Natural killer cell (primary cell): ENCODE measurements at regions not wholly inside any gene's neighbourhood (a gene's known extent, or its start where the extent isn't known, plus 50 kb on each side); places are given as distances from the start of the nearest gene placed in this dataset.

Source experiments
- ATAC-seq, 3 donors: fragments of 150-1000 bp in 2 of 3; fragments of 200-7000 bp in 1 of 3; cut with Tn5 transposase; 1 replicate in 1 of 3; 2 replicates in 2 of 3; pipeline ENCODE4 v1.10.0; 2021; ENCODE audit warnings: mild to moderate bottlenecking in 2 of 3, moderate library complexity in 2 of 3
- DNase-seq, 2 donors: peaks; one replicate each; pipeline versions ENCODE4 v3.0.0 to v3.0.0-alpha.2; 2013 to 2021; ENCODE audit warnings: mixed read lengths in 1 of 2
- H3K27ac ChIP-seq: one replicate; pipeline ENCODE4 v1.5.1; 2013; ENCODE audit warnings: mild to moderate bottlenecking, low read length
- H3K27me3 ChIP-seq: one replicate; pipeline ENCODE4 v1.6.1; 2013; ENCODE audit warnings: low read length; ENCODE audit not compliant: control insufficient read depth, insufficient read depth
- H3K36me3 ChIP-seq: one replicate; pipeline ENCODE4 v1.6.1; 2013; ENCODE audit warnings: low read length; ENCODE audit not compliant: control insufficient read depth, insufficient read depth
- H3K4me1 ChIP-seq: one replicate; pipeline ENCODE4 v1.6.1; 2013; ENCODE audit warnings: low read length; ENCODE audit not compliant: control insufficient read depth, insufficient read depth
- H3K4me3 ChIP-seq: one replicate; pipeline ENCODE4 v1.5.1; 2013; ENCODE audit warnings: low read length
- H3K9me3 ChIP-seq: one replicate; pipeline ENCODE4 v1.6.1; 2013; ENCODE audit warnings: low read length; ENCODE audit not compliant: control insufficient read depth, insufficient read depth
- H3K27ac Mint-ChIP-seq, 2 donors: one replicate each; pipeline ENCODE4 v1.8.0; 2022; ENCODE audit warnings: mild to moderate bottlenecking in 2 of 2, mixed read lengths in 2 of 2, moderate library complexity in 1 of 2
- H3K27me3 Mint-ChIP-seq, 2 donors: one replicate each; pipeline ENCODE4 v1.8.0; 2022; ENCODE audit warnings: low read depth in 2 of 2, mixed read lengths in 2 of 2
- H3K36me3 Mint-ChIP-seq: one replicate; pipeline ENCODE4 v1.8.0; 2022; ENCODE audit warnings: mixed read lengths
- H3K4me1 Mint-ChIP-seq, 2 donors: one replicate each; pipeline ENCODE4 v1.8.0; 2022; ENCODE audit warnings: mixed read lengths in 2 of 2
- H3K4me3 Mint-ChIP-seq: one replicate; pipeline ENCODE4 v1.8.0; 2022; ENCODE audit warnings: mild to moderate bottlenecking, moderate library complexity, mixed read lengths
- H3K9me3 Mint-ChIP-seq, 2 donors: one replicate each; pipeline ENCODE4 v1.8.0; 2022; ENCODE audit warnings: mixed read lengths in 2 of 2
- CTCF ChIP-seq: fragments of 200-600 bp; IDR thresholded peaks from one replicate; pipeline ENCODE4 v1.8.0; 2022; ENCODE audit warnings: antibody characterized with exemption
- WGBS: methylation state at CpG from one replicate; pipeline ENCODE4 v1.1.7; 2013; ENCODE audit warnings: missing lambda C conversion rate; ENCODE audit not compliant: insufficient coverage; 5-methylcytosine and 5-hydroxymethylcytosine counted together
- intact Hi-C: fragments of 100-400 bp; cut with micrococcal nuclease; formaldehyde crosslinking; loops from one replicate; pipeline ENCODE4 v1.14.2; 2022

GRCh38 chr4:188942606-188943005 lies 803.4 kb downstream of the TRIML1 start:
- Mint-ChIP-seq H3K27ac (no peak overlapping the region), H3K4me3 (no peak overlapping the region), H3K27me3 (no peaks in the 10 kb centered on the region), H3K9me3 (peaks cover 9 to 17% of the 10 kb centered on the region in 2 donors), H3K4me1 (no peaks in the 10 kb centered on the region), H3K36me3 (no peaks in the 10 kb centered on the region)
- intact Hi-C loops = no loop called here
- Histone ChIP-seq H3K4me3 (no peak overlapping the region), H3K36me3 (no peaks in the 10 kb centered on the region), H3K4me1 (no peaks in the 10 kb centered on the region), H3K27ac (no peak overlapping the region), H3K9me3 (no peaks in the 10 kb centered on the region), H3K27me3 (no peaks in the 10 kb centered on the region)
- 58% methylated on average over 2 of the region's 3 CpGs for WGBS
- DNase-seq (no peak), ATAC-seq (no peak)
- no peak for TF ChIP-seq CTCF

GRCh38 chr4:188949596-188949995 lies 810.4 kb downstream of the TRIML1 start:
- no peak for ATAC-seq
- no peaks in the 10 kb centered on the region for H3K27me3 ChIP-seq
- Mint-ChIP-seq H3K36me3 (peaks cover 6% of the 10 kb centered on the region), H3K4me1 (no peaks in the 10 kb centered on the region), H3K27ac (no peak overlapping the region), H3K4me3 (no peak overlapping the region), H3K27me3 (no peaks in the 10 kb centered on the region), H3K9me3 (peaks cover 19 to 26% of the 10 kb centered on the region in 2 donors)
- H3K36me3 ChIP-seq = no peaks in the 10 kb centered on the region
- H3K4me3 ChIP-seq = no peak overlapping the region
- DNase-seq = no peak
- WGBS = 63% methylated on average over 2 of the region's 4 CpGs
- TF ChIP-seq CTCF = no peak
- no peaks in the 10 kb centered on the region for H3K9me3 ChIP-seq
- intact Hi-C loops = no loop called here
- H3K4me1 ChIP-seq = no peaks in the 10 kb centered on the region
- no peak overlapping the region for H3K27ac ChIP-seq

- Histone ChIP-seq H3K4me3 (no peak overlapping the region), H3K36me3 (no peaks in the 10 kb centered on the region), H3K4me1 (no peaks in the 10 kb centered on the region), H3K27ac (no peak overlapping the region), H3K27me3 (no peaks in the 10 kb centered on the region), H3K9me3 (no peaks in the 10 kb centered on the region)
- no peak for DNase-seq
- TF ChIP-seq CTCF = no peak
- Mint-ChIP-seq H3K4me3 (no peak overlapping the region), H3K4me1 (no peaks in the 10 kb centered on the region), H3K27me3 (no peaks in the 10 kb centered on the region), H3K9me3 (peaks cover 20 to 22% of the 10 kb centered on the region in 2 donors), H3K27ac (no peak overlapping the region), H3K36me3 (peaks cover 9% of the 10 kb centered on the region)
- WGBS = 44% methylated on average over 2 of the region's 2 CpGs
- no peak for ATAC-seq
- intact Hi-C loops = no loop called here
These were observed 815.8 kb downstream of the TRIML1 start for GRCh38 chr4:188955066-188955465.

- H3K4me3 Mint-ChIP-seq = no peak overlapping the region
- no peak for DNase-seq
- Histone ChIP-seq H3K4me1 (no peaks in the 10 kb centered on the region), H3K4me3 (no peak overlapping the region), H3K36me3 (no peaks in the 10 kb centered on the region), H3K27me3 (no peaks in the 10 kb centered on the region), H3K9me3 (no peaks in the 10 kb centered on the region), H3K27ac (no peak overlapping the region)
- intact Hi-C loops = no loop called here
- no peak for TF ChIP-seq CTCF
- H3K27me3 Mint-ChIP-seq = no peaks in the 10 kb centered on the region
- H3K27ac Mint-ChIP-seq = no peak overlapping the region
- H3K36me3 Mint-ChIP-seq = peaks cover 9% of the 10 kb centered on the region
- peaks cover 22 to 25% of the 10 kb centered on the region in 2 donors for H3K9me3 Mint-ChIP-seq
- 54% methylated on average over 3 of the region's 4 CpGs for WGBS
- no peak for ATAC-seq
- no peaks in the 10 kb centered on the region for H3K4me1 Mint-ChIP-seq
These were observed 817.3 kb downstream of the TRIML1 start for GRCh38 chr4:188956566-188956965.
